ENCODE measurements at regions not wholly inside any gene's neighbourhood (a gene's known extent, or its start where the extent isn't known, plus 50 kb on each side); places are given as distances from the start of the nearest gene placed in this dataset.

- no peak overlapping the region for H3K27ac ChIP-seq
- H3K4me3 ChIP-seq: no peak overlapping the region
- TF ChIP-seq CTCF (IDR thresholded peaks at IDR 0.05): no peak
- no peak for DNase-seq (ENCODE audit: low spot score)
Observed at GRCh38 chr3:6640907-6641306, 220.0 kb upstream of the GRM7 start.

GRCh38 chr3:6644070-6644929, 216.6 kb upstream of the GRM7 start:
- TF ChIP-seq CTCF (IDR thresholded peaks at IDR 0.05): no peak

DNA sequence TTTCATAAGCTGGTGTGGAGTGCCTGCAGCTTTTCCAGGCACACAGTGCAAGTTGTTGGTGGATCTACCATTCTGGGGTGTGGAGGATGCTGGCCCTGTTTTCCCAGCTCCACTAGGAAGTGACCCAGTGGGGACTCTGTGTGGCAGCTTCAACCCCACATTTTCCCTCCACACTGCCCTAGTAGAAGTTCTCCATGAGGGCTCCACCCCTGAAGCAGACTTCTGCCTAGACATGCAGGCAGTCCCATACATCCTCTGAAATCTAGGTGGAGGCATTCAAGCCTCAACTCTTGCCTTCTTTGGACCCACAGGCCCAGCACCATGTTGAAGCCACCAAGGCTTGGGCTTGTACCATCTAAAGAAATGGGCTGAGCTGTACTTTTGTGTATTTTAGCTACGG, 206.2 kb upstream of the GRM7 start:
- DNase-seq (ENCODE audit: low spot score): no peak
- no peak for TF ChIP-seq CTCF (IDR thresholded peaks at IDR 0.05)
- Histone ChIP-seq H3K4me3 (no peak overlapping the region), H3K27ac (no peak overlapping the region)

More at GRCh38 chr3:6644070-6644929, 216.6 kb upstream of the GRM7 start:
- Histone ChIP-seq H3K4me3 (no peak overlapping the region), H3K27ac (no peak overlapping the region)
- no peak for DNase-seq (ENCODE audit: low spot score)

GRCh38 chr3:6655275-6655674, 205.6 kb upstream of the GRM7 start:
- H3K4me3 ChIP-seq: no peak overlapping the region
- no peak for TF ChIP-seq CTCF (IDR thresholded peaks at IDR 0.05)
- H3K27ac ChIP-seq: no peak overlapping the region
- no peak for DNase-seq (ENCODE audit: low spot score)

DNA sequence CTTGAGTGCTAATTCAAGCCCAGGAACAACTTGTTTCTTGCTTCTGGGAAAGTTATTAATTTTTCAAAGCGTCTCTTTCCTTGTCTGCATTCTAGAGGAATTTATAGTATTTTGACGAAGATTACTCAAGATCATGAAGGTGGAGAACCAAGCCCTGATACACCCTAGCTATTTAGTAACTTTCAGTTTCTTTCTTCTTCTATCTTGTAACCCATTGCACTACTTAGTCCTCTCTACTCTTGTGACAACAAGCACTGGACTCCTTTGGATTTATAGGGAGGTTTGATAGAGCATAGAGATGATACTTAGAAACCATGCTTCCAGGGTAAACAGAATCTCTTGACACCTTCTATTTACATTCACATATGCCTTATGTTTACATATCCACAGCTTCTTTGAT, 203.3 kb upstream of the GRM7 start:
- H3K27ac ChIP-seq: no peak overlapping the region
- TF ChIP-seq CTCF (IDR thresholded peaks at IDR 0.05): no peak
- DNase-seq (ENCODE audit: low spot score): no peak
- no peak overlapping the region for H3K4me3 ChIP-seq

DNA sequence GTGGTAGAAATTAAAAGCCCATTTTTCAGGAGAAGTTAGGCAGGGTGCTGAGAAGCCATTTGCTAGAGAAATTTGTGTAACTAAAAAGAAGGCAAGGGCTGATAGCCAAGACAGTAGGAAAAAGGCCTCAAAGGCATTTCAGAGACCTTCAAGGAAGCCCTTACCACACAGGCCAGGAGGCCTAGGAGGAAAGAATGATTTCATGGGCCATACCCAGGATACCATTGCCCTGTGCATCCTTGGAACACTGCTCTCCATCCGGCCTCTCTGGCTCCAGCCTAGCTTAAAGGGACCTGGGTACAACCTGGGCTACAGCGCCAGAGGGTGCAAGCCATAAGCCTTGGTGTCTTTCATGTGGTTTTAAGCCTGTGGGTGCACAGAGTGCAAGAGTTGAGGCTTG, 193.6 kb upstream of the GRM7 start:
- no peak for TF ChIP-seq CTCF (IDR thresholded peaks at IDR 0.05)
- H3K4me3 ChIP-seq: no peak overlapping the region
- no peak overlapping the region for H3K27ac ChIP-seq
- no peak for DNase-seq (ENCODE audit: low spot score)

GRCh38 chr3:6671363-6671762, 189.6 kb upstream of the GRM7 start:
- H3K4me3 ChIP-seq: no peak overlapping the region
- no peak for TF ChIP-seq CTCF (IDR thresholded peaks at IDR 0.05)
- DNase-seq (ENCODE audit: low spot score): no peak
- H3K27ac ChIP-seq: no peak overlapping the region

Data from coronary artery (tissue), 2 donors.